ENCODE measurements at regions not wholly inside any gene's neighbourhood (a gene's known extent, or its start where the extent isn't known, plus 50 kb on each side); places are given as distances from the start of the nearest gene placed in this dataset.
A peak's percentile ranks its signal among the peaks of the same experiment; 100 is the strongest.

- DNase-seq: no peak
These were observed 169.8 kb upstream of the BCOR start for GRCh38 chrX:40267334-40268187.

GRCh38 chrX:40266490-40267333, 169.0 kb upstream of the BCOR start:
- peak; percentile 2 to 20 (median 13) for DNase-seq

GRCh38 chrX:40265936-40266335, 168.2 kb upstream of the BCOR start:
- no peak for DNase-seq

GRCh38 chrX:40263014-40263560, 165.3 kb upstream of the BCOR start:
- DNase-seq: no peak

- DNase-seq: no peak
These were observed 164.6 kb upstream of the BCOR start for GRCh38 chrX:40262157-40263013.

- no peak for DNase-seq
These were observed 164.0 kb upstream of the BCOR start for GRCh38 chrX:40261833-40262156.

GRCh38 chrX:40260146-40260747, 162.5 kb upstream of the BCOR start:
- DNase-seq: no peak

- no peak for DNase-seq
These were observed 161.2 kb upstream of the BCOR start for GRCh38 chrX:40258909-40259308.

GRCh38 chrX:40253771-40254170, 156.0 kb upstream of the BCOR start:
- no peak for DNase-seq

- DNase-seq: no peak
These were observed 151.8 kb upstream of the BCOR start for GRCh38 chrX:40249582-40249981.

- DNase-seq: no peak
These were observed 151.1 kb upstream of the BCOR start for GRCh38 chrX:40248822-40249221.

- no peak for DNase-seq
These were observed 150.3 kb upstream of the BCOR start for GRCh38 chrX:40247848-40248622.

- no peak for DNase-seq
These were observed 149.6 kb upstream of the BCOR start for GRCh38 chrX:40247382-40247781.

- DNase-seq: no peak
These were observed 147.8 kb upstream of the BCOR start for GRCh38 chrX:40245488-40246071.

- no peak for DNase-seq
These were observed 147.2 kb upstream of the BCOR start for GRCh38 chrX:40244980-40245379.

GRCh38 chrX:40243755-40244515, 146.2 kb upstream of the BCOR start:
- DNase-seq: no peak

- DNase-seq: no peak
These were observed 143.1 kb upstream of the BCOR start for GRCh38 chrX:40240844-40241243.

- no peak for DNase-seq
These were observed 140.0 kb upstream of the BCOR start for GRCh38 chrX:40237731-40238178.

- no peak for DNase-seq
These were observed 132.9 kb upstream of the BCOR start for GRCh38 chrX:40230646-40231045.

GRCh38 chrX:40227125-40227524, 129.4 kb upstream of the BCOR start:
- no peak for DNase-seq

Data from activated CD4-positive, CD25-positive, alpha-beta regulatory T cell (primary cell).